Stomach (tissue), 4 donors: ENCODE measurements at regions not wholly inside any gene's neighbourhood (a gene's known extent, or its start where the extent isn't known, plus 50 kb on each side); places are given as distances from the start of the nearest gene placed in this dataset.
"Not testable (repeated sequence)": the region's sequence is repeated elsewhere in the genome, so short reads cannot be mapped to it uniquely, and the experiment has no call there.

ENCODE experiments used
- CTCF ChIP-seq, 7 experiments: fragments of 450-650 bp in 4 of 7; fragments of 200-600 bp in 3 of 7; sonication (generic) in 3 of 7; IDR thresholded peaks; one replicate each; pipeline ENCODE4 v1.5.1; 2016 to 2019; ENCODE audit warnings: antibody characterized with exemption in 7 of 7, control low read depth in 2 of 7, mild to moderate bottlenecking in 1 of 7
- EP300 ChIP-seq: sonication (generic); formaldehyde crosslinking; IDR thresholded peaks from one replicate; pipeline ENCODE4 v1.6.1; 2017; ENCODE audit warnings: antibody characterized with exemption
- POLR2AphosphoS5 ChIP-seq, 3 donors: sonication (generic); formaldehyde crosslinking; IDR thresholded peaks; one replicate each; pipeline ENCODE4 v1.6.1; 2016; ENCODE audit warnings: antibody characterized with exemption in 3 of 3

- not testable (repeated sequence) for TF ChIP-seq EP300; CTCF (IDR thresholded peaks at IDR 0.05); POLR2AphosphoS5 (IDR thresholded peaks at IDR 0.05)
Observed at GRCh38 chr1:222977294-222977693, 162.5 kb downstream of the DISP1 start.
